HG02678 (cell line): ENCODE measurements at regions not wholly inside any gene's neighbourhood (a gene's known extent, or its start where the extent isn't known, plus 50 kb on each side); places are given as distances from the start of the nearest gene placed in this dataset.
"Not testable (repeated sequence)": the region's sequence is repeated elsewhere in the genome, so short reads cannot be mapped to it uniquely, and the experiment has no call there.

Source experiments
- ATAC-seq: cut with Tn5 transposase; IDR thresholded peaks from one replicate; pipeline ENCODE4 v1.9.1; 2021; ENCODE audit warnings: mild to moderate bottlenecking, moderate library complexity; ENCODE audit not compliant: unreplicated experiment

DNA sequence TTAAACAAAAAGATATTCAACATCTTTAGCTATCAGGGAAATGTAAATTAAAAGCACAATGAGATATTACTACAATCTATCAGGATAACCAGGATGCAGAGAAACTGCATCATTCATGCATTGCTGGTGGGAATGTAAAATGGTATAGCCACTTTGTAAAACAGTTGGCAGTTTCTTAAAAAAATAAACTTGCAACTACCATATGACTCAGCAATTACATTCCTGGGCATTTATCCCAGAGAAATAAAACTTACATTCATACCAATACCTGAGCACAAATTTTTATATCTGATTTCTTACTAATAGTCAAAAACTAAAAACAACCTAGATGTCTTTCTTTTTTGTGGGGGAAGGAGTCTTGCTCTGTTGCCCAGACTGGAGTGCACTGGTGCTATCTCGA is 190.3 kb upstream of the TAB2 start:
- ATAC-seq: no peak

DNA sequence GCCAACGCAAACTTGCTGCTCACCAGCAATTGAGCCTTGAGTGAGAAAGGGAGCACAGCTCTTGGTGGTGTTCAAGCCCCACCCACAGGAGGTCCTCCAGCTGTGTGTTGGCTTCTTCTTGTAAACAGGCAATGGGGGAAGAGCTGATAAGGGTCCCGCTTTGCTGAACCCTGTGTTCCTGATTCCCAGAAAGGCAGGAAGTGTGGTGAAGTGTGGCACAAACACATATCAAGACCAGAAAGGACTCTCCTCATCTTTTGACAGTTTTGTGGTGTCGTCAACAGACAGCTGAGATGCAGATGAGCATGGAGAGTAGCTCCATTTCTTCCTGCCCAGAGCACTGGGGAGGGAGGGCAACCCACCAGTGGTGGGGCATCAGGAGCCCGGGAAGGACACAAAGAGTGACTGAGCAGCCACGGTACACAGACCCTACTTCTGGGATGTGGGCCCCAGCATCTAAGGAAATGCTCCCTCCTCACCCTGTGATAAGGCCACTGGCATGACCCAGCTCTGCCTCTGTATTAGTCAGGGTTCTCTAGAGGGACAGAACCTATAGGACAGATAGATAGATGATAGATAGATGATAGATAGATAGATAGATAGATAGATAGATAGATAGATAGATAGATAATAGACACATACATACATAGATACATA is 188.9 kb upstream of the TAB2 start:
- ATAC-seq: no peak

DNA sequence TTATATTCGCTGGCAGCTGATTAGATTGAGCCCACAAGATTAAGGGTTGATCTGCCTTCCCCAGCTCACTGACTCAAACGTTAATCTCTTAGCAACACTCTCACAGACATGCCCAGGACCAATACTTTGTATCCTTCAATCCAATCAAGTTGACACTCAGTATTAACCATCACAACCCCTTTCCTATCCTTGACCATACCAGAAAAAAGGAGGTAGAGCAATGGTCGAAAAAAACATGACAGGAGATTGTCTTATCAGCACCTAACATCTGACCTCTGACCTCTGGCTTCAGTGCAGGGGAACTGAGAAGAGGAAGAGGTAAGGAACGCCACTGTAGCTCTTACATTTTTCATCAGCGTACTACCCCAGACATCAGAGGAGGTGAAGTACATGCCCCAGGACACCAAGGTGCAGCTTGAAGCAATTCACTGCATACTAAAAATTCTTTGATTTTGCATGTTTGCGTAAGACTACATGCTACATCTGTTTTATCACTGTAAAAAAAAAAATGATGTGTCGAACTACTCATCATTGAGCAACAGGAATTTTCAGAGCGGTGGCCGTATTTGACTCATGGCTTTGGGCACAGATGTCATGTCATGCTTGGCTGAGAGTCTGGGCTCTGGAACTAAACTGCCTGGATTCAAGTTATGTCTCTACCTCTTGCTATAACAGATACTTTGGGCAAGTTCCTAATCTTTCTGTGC is 188.0 kb upstream of the TAB2 start:
- no peak for ATAC-seq

DNA sequence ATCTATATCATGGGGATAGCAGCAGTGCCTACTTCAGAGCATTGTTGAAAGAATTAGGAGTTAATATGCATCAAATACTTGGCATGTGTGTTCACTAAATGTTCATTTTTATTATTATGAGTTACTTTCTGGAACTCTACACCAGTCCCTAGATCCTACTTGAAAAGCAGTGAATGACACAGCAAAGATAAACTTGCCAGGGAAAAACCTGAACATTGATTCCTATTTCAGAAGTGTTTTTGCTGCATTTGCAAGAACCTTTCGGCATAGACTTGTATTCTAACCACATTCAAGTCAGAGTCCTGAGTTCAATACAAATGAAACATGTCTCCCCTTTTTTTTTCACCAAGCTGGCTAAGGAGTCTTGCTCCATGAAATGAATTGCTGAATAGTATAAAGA is 187.4 kb upstream of the TAB2 start:
- no peak for ATAC-seq

DNA sequence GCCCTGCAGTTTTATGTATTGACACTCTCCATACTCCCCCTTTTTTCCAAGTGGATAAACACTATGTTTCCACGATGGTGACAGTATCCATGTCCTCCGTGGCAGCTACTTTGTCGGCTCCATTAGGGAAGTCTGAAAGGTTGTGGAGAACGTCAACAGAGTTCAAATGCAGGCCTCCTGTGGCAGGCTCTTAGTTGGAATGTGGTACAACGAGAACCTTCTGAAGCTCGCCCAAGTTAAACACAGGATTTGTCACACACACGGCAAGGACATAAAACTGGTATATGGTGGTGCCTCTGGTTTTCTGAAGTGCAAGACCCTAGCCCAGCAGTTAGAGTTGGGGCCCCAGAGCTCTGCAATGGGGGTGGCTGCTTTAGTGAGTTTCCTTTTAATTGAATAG is 187.0 kb upstream of the TAB2 start:
- ATAC-seq: no peak

DNA sequence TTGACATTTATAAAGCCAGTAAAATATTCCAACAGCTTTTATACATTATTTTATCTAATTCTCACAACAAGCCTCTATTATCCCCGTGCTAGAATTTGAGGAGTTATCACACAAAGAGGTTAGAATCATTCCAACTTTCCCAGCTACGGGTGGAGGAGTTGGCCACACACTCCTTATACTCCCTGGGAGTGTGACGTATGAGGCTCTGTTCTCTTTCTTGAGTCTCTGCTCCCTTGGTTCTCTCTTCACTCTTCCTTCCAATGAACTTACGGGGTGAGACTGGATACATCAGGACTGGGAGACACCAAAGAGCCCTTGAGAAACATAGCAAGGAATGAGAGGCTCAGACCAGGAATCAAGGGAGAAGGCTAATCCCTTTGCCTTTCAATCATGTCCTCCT is 185.6 kb upstream of the TAB2 start:
- no peak for ATAC-seq

DNA sequence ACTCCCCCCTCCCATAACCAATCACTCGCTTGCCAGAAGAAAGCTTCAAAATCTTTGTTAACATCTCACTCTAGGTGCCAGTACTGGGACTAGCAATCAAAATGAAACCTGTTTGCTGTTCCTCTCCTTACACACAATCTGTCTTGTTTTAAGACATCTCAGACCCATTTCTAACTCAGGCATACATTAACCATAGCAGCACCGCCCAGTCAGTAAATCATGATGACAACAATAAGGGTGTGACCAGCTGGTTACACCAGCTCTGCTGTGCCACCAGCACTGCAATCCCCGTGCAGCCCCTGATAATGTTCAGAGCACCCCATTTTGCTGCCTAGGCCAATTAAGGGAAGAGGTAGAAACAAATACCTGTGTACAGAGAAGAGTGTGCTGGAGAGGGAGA is 185.2 kb upstream of the TAB2 start:
- ATAC-seq: no peak

DNA sequence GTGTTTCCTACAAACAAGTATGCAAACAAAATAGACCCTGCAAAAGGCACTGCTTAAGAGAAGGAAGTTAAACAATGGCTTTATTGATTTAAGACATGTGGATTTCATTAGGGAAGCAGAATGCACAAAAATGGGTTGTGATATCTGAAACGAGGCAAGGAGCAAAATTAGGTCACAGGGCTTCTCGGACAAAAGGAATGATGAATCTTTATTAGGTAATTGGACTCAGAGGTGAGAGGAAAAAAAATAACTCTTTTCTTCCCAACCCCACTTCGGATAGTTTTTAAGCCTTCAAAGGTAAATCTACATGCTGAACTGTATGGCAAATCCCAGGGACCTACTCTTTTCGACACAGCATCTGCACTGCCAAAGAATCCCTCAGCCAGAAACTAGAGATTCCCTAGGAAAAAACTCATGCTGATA is 183.0 kb upstream of the TAB2 start:
- ATAC-seq: no peak

DNA sequence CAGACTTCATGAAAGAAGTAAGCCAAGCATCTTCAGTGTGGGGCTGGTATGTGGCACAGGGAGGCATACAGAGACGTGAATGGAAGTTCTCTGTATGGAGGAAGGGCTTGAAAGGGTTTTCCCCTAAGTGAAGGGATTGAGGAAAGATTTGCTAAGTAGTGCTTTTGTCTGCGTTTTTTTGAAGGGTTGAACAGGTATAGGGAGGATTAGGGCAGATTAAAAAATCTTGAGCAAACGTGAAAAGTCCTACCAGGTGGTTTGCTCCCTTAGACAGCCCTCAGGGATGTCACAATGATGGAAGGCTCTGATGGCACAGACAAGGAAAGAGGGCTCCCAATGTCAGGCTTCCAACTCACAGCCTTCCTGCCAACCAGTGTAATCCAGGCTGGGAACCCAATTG is 181.7 kb upstream of the TAB2 start:
- ATAC-seq: no peak

DNA sequence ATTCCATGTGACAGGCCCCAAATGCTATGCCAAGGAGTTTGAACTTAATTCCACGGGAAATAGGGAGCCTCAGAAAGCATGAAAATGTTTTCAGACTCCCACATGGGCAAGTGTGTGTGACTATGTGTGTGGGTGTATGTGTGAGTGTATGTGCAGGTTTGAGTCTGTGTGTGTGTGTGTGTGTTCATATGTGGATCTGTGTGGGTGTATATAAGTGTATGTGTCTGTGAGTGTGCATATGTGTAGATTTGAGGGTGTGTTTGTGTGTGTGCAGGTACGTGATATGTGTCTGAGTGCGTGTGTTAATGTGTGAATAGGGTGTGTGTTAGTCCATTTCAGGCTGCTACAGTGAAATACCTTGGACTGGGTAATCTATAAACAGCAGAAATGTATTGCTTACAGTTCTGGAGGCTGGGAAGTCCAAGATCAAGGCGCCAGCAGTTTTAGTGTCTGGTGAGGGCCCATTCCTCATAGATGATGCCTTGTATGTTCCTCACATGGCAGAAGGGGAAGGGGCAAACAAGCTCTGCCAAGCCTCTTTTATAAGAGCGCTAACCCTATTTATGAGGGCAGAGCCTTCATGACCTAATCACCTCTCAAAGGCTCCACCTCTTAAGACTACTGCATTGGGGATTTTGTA is 181.1 kb upstream of the TAB2 start:
- ATAC-seq: no peak

DNA sequence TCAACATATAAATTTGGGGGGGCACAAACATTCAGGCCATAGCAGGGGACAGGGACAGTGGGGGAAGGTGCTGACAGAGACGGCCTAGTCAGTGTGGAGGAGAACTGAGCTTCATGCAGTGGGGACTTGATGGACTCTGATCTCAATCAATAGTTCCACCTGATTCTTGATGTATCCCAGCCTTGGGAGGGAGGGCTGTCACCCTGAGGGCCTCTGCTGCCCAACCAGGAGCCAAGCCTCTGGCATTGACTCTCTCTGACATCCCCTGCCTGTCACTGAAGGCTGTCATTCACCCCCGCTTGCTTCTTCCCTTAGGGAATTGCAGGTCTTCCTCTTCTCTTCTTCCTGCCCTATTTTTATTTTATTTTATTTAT is 180.6 kb upstream of the TAB2 start:
- no peak for ATAC-seq

DNA sequence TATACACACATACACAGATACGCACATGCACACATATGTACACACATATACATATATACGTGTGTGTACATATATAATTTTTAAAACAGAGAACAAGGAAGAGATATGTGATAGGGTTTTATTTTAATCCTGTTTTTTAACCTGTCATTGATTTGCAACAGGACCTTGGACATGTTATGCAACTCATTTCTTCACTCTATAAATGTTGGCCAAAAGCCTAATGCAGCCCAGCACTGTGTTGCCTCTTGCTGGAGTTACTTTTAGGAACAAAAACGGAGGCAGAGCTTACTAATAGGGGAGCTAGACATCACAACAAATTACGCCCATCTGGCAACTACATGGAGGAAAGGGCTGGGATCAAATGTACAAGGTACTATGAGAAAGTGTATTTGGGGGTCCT is 179.9 kb upstream of the TAB2 start:
- no peak for ATAC-seq

DNA sequence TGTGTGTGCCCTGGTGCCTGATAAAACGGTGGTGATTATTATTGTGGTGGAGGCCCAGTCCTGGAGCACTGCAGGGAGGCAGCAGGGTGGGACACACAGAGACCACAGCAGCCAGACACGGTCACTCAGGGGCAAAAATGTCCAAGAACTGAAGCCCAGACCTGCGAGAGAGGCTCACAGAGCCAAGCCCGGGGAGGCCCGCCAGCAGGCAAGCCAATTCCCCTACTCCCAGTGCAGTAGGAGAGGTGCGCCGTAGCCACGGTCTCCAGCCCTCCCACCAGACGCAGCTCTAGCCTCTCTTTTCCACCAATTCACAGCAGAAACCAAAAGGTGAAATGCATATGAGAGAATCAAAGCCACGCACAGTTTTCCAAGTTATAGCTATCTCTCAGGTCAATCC is 179.4 kb upstream of the TAB2 start:
- no peak for ATAC-seq

DNA sequence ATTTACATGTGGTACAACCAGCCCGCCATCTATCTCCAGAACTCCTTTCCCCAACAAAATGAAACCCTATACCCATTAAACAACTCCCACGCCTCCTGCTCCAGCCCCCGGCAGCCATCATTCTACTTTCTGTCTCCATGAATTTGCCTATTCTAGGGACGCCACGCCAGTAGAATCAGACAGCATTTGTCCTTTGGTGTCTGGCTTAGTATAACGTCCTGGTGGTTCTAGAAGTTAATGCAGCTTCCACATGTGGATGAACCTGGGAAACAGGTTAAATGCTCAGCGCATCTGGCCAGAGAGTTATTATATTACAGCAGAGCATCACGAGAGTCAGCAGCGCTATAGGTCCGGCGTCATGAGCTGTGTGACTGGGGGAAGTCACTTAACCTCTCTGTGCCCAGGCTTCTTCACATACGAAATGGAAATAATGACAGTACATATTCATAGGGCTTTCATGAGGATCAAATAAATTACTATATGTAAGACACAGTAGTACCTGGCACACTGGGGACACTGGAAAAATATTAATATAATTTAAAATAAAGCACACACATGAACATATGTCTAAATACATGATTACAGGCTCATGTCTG is 178.7 kb upstream of the TAB2 start:
- no peak for ATAC-seq

DNA sequence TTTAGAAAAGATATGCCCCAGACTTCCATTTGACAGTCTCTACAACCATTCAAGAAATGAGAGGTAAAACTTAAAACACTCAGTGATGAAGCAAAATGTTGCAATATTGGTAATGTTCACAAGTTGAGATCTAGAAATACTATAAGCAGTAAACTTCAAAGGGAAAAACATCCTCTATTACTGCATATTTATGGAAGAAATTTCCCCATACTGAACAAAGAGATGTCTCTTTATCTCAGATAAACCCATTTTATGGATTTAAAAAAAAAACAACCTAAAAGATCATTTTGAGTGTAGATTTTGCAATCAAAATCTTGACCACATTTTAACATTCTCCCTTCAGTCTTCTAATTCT is 177.8 kb upstream of the TAB2 start:
- no peak for ATAC-seq

DNA sequence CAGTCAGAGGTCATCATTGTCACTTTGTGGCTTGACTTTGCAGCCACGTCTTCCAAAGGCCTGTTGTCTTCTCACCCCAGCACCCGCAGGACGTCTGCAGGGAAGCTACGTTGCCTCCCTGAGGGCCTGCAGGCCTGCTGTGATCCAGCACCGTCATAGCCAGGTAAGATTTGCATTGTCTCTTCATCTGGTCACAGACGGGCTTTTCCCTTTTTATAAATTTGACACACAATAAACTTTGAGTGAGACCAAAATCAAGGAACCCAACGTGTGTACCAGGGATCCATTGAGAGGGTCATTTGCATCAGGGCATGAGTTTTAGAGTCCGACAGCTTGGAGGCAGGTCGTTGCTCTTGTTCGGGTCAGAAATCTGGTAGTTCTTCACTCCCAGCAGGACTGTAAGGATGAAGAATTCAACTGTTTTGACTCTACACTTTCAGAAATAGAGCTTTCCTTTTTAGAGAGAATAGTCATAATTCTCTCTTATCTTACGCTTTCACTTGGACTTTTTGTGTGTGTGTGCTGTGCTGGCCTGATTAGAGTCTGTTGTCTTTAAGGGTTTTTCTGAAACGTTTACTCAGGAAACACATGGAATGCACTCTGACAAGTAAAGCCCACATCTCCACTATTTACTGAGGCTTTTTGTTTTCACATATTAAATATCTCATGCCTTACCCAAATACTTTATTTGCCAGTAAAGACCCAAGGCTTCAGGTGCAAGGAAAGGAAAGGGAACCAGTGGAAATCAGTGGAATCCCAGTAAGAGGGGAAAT is 177.2 kb upstream of the TAB2 start:
- ATAC-seq: peak; percentile 61

DNA sequence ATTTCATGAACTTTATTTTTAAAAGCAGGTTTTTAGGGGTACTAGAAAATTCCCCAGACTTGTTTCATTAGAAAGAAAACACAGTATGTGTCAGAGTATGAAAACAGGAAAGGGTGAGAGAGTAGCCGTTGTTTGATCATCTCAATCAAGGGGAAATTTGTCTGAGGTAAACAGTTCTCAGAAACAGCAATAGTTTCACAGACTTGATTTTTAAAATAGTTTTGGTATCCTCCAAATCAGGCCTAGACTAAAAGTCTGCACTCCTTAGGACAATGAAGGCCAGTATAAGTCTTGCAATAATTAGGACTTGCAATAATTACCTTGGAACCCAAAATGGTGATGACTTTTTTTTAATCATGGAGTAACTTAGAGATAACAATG is 176.6 kb upstream of the TAB2 start:
- peak; percentile 58 for ATAC-seq

DNA sequence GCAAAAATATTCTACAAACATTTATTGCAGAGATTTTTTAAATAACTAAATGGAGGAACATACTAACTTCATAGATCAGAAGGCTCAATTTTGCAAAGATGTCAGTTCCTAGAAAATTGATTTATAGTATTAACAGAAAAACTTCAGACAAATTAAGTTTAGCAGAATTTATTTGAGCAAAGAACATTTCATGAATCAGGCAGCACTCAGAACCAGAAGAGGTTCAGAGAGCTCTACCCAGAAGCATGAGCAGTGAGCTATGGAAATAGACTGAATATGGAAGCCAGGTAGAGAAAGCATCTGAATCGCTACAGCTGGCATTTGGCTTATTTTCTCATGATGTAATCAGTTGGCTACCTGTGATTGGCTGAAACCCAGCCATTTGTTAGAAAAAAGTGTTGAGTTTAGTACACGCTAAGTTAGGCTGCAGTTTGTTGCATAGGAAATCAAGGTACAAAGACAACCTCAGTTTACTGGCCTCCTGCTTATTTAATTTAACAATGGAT is 174.5 kb upstream of the TAB2 start:
- no peak for ATAC-seq

DNA sequence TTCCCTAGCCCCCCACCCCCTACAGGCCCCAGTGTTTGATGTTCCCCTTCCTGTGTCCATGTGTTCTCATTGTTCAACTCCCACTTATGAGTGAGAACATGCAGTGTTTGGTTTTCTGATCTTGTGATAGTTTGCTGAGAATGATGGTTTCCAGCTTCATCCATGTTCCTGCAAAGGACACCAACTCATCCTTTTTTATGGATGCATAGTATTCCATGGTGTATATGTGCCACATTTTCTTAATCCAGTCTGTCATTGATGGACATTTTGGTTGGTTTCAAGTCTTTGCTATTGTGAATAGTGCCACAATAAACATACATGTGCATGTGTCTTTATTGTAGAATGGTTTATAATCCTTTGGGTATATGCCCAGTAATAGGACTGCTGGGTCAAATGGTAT is 171.7 kb upstream of the TAB2 start:
- not testable (repeated sequence) for ATAC-seq

DNA sequence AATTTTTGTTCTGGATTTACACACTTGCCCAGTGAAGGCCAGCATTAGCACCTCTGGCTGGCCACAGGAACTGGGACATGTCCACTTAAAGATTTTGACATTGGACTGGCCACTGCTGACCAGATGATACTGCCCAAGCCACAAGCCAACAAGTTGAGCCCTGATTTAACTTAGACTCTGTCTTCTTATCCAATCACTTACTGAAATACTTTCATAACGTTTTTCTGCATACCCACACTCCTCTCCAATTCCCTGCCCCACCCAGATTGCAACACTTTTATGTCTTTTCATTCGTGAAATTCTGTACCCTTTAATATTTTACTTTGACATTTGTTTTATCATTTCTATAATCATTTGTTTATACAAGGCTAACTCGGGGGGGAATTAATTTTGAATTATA is 170.3 kb upstream of the TAB2 start:
- ATAC-seq: no peak
